GM12874 (cell line): ENCODE measurements at regions not wholly inside any gene's neighbourhood (a gene's known extent, or its start where the extent isn't known, plus 50 kb on each side); places are given as distances from the start of the nearest gene placed in this dataset.

Source experiments
- CTCF ChIP-seq: IDR thresholded peaks from 2 replicates; pipeline ENCODE4 v1.5.1; 2011; ENCODE audit warnings: low read depth, mild to moderate bottlenecking, control low read depth, low read length, moderate library complexity; ENCODE audit not compliant: insufficient read depth

DNA sequence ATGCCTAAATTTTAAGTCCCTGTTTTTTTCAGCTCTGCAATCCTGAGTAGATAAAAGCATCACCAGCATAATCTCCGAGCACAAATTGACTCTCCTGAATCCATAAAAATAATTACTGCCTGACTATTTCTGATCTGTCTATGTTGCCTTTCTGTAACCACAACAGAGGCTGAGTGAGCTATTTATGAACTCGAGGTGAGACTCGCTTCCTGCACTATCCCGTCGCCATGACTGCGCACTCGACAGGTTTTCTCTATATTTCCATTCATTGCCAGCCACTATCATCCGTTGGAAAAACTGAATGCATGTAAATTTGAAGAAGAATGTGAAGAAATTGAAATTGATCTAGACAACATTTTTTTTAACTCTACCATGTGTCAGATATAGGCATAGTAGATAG, 897.2 kb downstream of the ADGRL2 start:
- TF ChIP-seq CTCF, result no peak

DNA sequence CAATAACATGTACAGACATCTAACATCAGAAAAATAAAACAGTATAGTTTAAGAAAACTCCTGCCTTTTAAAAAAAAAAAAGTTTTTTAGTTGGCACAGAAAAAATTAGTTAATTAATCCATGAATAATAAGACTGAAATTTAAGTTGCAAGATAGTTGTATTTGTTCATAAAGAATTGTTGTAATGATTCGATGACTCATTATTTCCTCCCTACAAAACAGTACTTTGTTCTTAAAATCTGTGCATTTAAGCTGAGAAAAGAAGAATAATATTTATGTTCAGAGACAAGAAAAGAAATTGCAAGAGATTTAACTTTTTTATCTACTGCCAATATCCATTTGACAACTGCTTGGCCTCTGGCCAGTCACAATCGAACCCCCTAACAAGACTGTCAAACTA, 894.7 kb downstream of the ADGRL2 start:
- TF ChIP-seq CTCF, result no peak

- no peak for TF ChIP-seq CTCF
These were observed 889.7 kb downstream of the ADGRL2 start for GRCh38 chr1:82690411-82690810.

- no peak for TF ChIP-seq CTCF
These were observed 888.5 kb downstream of the ADGRL2 start for GRCh38 chr1:82689217-82689616.

- TF ChIP-seq CTCF, result no peak
These were observed 886.0 kb downstream of the ADGRL2 start for GRCh38 chr1:82686774-82687173.

GRCh38 chr1:82646888-82647287, 846.2 kb downstream of the ADGRL2 start:
- TF ChIP-seq CTCF, result no peak

DNA sequence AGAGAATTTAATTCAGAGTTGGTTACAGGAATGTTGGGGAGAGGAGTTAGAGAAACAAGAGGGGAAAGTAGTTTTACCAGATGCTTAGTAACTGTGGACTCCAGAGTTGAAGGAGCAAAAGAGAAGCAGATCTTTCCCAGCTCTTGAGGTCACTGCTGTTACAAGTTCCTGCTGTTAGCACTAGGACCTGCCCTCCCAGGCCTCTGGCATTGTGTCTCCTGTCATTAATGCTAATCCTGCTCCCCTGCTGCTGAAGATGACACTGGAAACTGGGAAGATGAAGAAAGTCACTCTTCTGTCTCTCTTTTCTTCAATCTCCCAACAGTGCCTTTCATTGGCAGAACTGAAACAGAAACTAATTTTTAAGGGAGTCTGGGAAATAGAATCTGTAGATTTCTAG, 845.6 kb downstream of the ADGRL2 start:
- TF ChIP-seq CTCF, result no peak
